Nephron (organoid): ENCODE measurements at regions not wholly inside any gene's neighbourhood (a gene's known extent, or its start where the extent isn't known, plus 50 kb on each side); places are given as distances from the start of the nearest gene placed in this dataset.
A peak's percentile ranks its signal among the peaks of the same experiment; 100 is the strongest.
"Not testable (repeated sequence)": the region's sequence is repeated elsewhere in the genome, so short reads cannot be mapped to it uniquely, and the experiment has no call there.

Source experiments
- H3K27ac Mint-ChIP-seq, 3 experiments: 2 replicates each; pipeline ENCODE4 v1.8.0; 2020; ENCODE audit warnings: mixed read lengths in 3 of 3, mild to moderate bottlenecking in 2 of 3, moderate library complexity in 1 of 3
- H3K27me3 Mint-ChIP-seq: 2 replicates; pipeline ENCODE4 v1.8.0; 2021; ENCODE audit warnings: low read depth, mild to moderate bottlenecking, moderate library complexity, mixed read lengths
- H3K36me3 Mint-ChIP-seq: 2 replicates; pipeline ENCODE4 v1.8.0; 2020; ENCODE audit warnings: low read depth, mixed read lengths
- H3K4me1 Mint-ChIP-seq: 2 replicates; pipeline ENCODE4 v1.8.0; 2020; ENCODE audit warnings: mixed read lengths
- H3K4me3 Mint-ChIP-seq, 3 experiments: 2 replicates each; pipeline ENCODE4 v1.8.0; 2020; ENCODE audit warnings: mild to moderate bottlenecking in 3 of 3, mixed read lengths in 3 of 3, moderate library complexity in 2 of 3
- H3K9me3 Mint-ChIP-seq: 2 replicates; pipeline ENCODE4 v1.8.0; 2020; ENCODE audit warnings: mixed read lengths
- CTCF ChIP-seq, 3 experiments: fragments of 200-600 bp; sonication (generic); IDR thresholded peaks; one replicate each; pipeline ENCODE4 v1.5.0; 2021; ENCODE audit warnings: antibody characterized with exemption in 3 of 3; ENCODE audit not compliant: unreplicated experiment in 3 of 3

DNA sequence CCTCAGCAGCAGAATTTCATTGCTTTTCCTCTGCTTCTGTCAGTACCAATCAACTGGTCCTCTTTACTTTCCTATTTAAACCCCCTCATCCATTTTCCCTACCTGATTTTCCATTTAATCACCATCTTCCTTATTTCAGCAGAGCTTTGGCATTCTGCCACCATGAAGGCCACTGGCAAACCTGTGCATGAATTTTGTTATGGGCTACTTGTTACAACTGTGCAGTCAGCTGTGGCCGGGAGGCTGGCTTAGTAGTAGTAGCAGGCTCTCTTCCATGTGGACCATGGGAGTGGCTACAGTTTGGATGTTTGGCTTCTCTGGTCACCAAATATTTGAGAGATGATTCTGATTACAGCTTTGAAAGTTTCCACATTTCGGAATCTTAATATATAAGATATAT, 976.6 kb upstream of the SEMA6A start:
- no peak for TF ChIP-seq CTCF (IDR thresholded peaks at IDR 0.05; ENCODE audit: unreplicated experiment in 3 of 3)
- Mint-ChIP-seq H3K27ac (no peak overlapping the region), H3K27me3 (no peaks in the 10 kb centered on the region), H3K36me3 (no peaks in the 10 kb centered on the region), H3K4me1 (no peaks in the 10 kb centered on the region), H3K9me3 (no peaks in the 10 kb centered on the region), H3K4me3 (no peak overlapping the region)

DNA sequence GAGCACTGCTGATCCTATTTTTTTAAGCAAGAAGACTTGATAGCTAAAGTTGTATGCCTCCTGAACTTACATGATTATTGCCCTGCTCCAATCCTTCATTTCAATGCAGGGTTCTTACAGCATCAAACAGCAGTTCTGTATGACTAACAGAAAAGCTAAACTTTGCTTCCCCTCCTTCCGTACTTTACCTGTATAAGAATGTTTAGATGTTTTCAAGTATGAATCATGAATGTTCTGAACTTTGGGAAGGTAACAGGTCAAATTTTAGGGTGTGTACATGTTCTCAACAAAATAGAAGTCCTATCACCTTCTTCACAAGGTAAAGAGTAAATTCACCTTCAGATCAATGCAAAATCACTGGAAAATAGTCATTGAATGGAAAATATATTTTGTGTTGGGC, 972.6 kb upstream of the SEMA6A start:
- Mint-ChIP-seq H3K36me3 (no peaks in the 10 kb centered on the region), H3K9me3 (peaks cover 9% of the 10 kb centered on the region), H3K4me3 (no peak overlapping the region), H3K27me3 (no peaks in the 10 kb centered on the region), H3K27ac (no peak overlapping the region), H3K4me1 (no peaks in the 10 kb centered on the region)
- no peak for TF ChIP-seq CTCF (IDR thresholded peaks at IDR 0.05; ENCODE audit: unreplicated experiment in 3 of 3)

DNA sequence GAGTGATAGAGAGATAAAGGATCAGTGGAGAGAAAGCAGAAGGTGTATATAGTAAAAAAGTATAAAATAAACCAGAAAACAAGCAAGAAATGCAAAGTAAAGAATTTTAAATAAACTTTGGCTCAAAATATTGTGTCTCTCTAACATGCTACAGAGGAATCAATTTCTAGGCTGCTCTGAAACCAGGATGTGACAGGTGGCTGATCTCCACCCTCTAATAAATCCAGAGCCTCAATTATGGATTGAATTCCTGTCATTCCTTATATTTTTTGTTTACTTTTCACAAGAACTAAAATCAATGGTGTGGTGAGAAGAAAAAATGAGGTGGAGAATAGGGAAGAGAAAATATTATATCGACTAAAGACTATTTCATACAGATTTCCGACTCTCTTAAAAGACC, 965.1 kb upstream of the SEMA6A start:
- H3K4me1 Mint-ChIP-seq = peaks cover 18% of the 10 kb centered on the region

DNA sequence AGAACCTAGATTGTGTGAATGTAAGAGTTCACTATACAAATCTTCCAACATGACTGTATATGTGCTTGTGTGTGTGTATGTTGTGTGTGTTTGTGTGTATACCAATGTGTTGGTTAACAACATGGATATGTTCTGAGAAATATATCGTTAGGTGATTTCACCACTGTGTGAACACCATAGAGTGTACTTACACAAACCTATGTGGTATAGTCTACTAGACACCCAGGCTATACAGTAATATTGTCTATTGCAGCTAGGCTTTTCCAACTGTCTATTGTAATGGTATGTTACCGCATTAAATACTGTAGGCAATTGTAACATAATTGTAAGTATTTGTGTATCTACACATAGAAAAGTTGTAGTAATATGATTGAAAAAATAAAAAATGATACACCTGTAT, 959.2 kb upstream of the SEMA6A start:
- Mint-ChIP-seq H3K9me3 (no peaks in the 10 kb centered on the region), H3K36me3 (no peaks in the 10 kb centered on the region), H3K27ac (no peak overlapping the region), H3K27me3 (no peaks in the 10 kb centered on the region), H3K4me3 (no peak overlapping the region), H3K4me1 (peaks cover 9% of the 10 kb centered on the region)
- no peak for TF ChIP-seq CTCF (IDR thresholded peaks at IDR 0.05; ENCODE audit: unreplicated experiment in 3 of 3)

More for the DNA sequence above, 965.1 kb upstream of the SEMA6A start:
- Mint-ChIP-seq H3K36me3 (no peaks in the 10 kb centered on the region), H3K27ac (peak overlapping the region; percentile 6 to 67 (median 28)), H3K4me3 (no peak overlapping the region), H3K27me3 (no peaks in the 10 kb centered on the region), H3K9me3 (peaks cover 9% of the 10 kb centered on the region)
- no peak for TF ChIP-seq CTCF (IDR thresholded peaks at IDR 0.05; ENCODE audit: unreplicated experiment in 3 of 3)

DNA sequence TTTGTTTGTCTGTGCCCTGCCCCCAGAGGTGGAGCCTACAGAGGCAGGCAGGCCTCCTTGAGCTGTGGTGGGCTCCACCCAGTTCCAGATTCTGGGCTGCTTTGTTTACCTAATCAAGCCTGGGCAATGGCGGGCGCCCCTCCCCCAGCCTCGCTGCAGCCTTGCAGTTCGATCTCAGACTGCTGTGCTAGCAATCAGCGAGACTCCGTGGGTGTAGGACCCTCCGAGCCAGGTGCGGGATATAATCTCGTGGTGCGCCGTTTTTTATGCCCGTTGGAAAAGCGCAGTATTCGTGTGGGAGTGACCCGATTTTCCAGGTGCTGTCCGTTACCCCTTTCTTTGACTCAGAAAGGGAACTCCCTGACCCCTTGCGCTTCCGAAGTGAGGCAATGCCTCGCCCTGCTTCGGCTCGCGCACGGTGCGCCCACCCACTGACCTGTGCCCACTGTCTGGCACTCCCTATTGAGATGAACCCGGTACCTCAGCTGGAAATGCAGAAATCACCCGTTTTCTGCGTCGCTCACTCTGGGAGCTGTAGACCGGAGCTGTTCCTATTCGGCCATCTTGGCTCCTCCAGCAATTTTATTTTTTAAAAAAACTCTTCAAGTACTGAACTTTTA, 958.5 kb upstream of the SEMA6A start:
- H3K4me3 Mint-ChIP-seq, H3K4me1 Mint-ChIP-seq, H3K9me3 Mint-ChIP-seq, H3K27ac Mint-ChIP-seq, H3K27me3 Mint-ChIP-seq, H3K36me3 Mint-ChIP-seq: not testable (repeated sequence)

DNA sequence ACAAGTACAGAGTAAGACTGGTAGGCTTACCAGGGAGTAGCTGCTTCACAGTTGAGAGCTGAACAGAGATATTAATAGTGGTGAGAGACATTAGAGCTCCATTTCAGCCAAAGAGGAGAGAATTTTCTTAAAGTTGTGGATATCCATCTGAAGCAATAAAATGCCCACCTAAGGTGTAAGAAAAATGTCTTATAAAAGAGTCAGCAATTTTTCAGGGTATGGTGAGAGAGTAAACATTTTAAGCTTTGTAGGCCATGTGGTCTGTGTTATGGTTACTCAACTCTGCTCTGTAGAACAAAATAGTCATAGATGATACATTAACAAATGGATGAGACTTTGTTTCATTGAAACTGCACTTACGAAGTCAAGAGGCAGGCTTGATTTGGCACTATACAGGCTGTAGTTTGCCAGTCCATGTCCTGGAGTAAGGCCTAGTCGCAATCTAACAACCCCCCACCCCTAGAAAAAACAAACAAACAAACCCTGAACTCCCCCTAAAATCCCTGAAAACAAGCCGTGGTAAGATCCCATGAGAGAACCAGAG, 945.4 kb upstream of the SEMA6A start:
- Mint-ChIP-seq H3K9me3 (peaks cover 23% of the 10 kb centered on the region), H3K27ac (no peak overlapping the region), H3K27me3 (no peaks in the 10 kb centered on the region), H3K4me1 (no peaks in the 10 kb centered on the region), H3K36me3 (no peaks in the 10 kb centered on the region), H3K4me3 (no peak overlapping the region)
- no peak for TF ChIP-seq CTCF (IDR thresholded peaks at IDR 0.05; ENCODE audit: unreplicated experiment in 3 of 3)
